Liver (tissue), 3 donors: ENCODE measurements at regions not wholly inside any gene's neighbourhood (a gene's known extent, or its start where the extent isn't known, plus 50 kb on each side); places are given as distances from the start of the nearest gene placed in this dataset.

Experiments used
- CTCF ChIP-seq: fragments of 150-350 bp; IDR thresholded peaks from 2 replicates; pipeline ENCODE4 v1.5.1; 2017; ENCODE audit warnings: improper control_type of control experiment, low read depth, low read length; ENCODE audit not compliant: missing input control
- RAD21 ChIP-seq, 2 donors: IDR thresholded peaks; 2 replicates each; pipeline ENCODE4 v1.6.1; 2016; ENCODE audit warnings: antibody characterized with exemption in 2 of 2, mild to moderate bottlenecking in 2 of 2
- donor health status: healthy.
- donor health status: healthy.

- no peak for TF ChIP-seq CTCF
- TF ChIP-seq RAD21 (IDR thresholded peaks at IDR 0.05), result no peak
These were observed 220.3 kb upstream of the SESN3 start for GRCh38 chr11:95451261-95451660.
